ENCODE measurements at regions not wholly inside any gene's neighbourhood (a gene's known extent, or its start where the extent isn't known, plus 50 kb on each side); places are given as distances from the start of the nearest gene placed in this dataset.

DNA sequence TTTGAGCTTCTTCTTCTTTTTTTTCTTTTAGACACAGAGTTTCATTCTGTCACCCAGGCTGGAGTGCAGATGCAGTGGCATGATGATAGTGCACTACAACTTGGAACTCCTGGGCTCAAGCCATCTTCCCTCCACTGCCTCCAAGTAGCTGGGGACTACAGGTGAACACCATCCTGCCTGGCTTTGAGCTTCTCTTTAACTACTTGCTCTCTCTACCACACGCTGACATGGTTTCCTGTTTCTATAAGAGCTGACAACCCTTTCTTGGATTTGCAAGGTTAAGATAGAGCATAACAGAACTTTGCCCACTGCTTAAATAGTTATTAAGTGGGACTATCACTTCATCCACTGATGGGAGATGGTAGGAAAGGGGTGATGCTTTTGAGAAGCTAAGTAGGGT, 82.4 kb upstream of the SLC38A2 start:
- Histone ChIP-seq H3K4me1 (ENCODE audit: insufficient read depth, low read length) (peaks cover 51% of the 10 kb centered on the region), H3K9me3 (ENCODE audit: low read length) (no peaks in the 10 kb centered on the region), H3K27ac (ENCODE audit: low read depth, low read length) (no peak overlapping the region), H3K4me3 (ENCODE audit: low read length) (no peak overlapping the region), H3K36me3 (ENCODE audit: insufficient read depth, low read length) (no peaks in the 10 kb centered on the region), H3K27me3 (ENCODE audit: insufficient read depth, low read length, poor library complexity, severe bottlenecking) (no peaks in the 10 kb centered on the region)
- no peaks in the 10 kb centered on the region for H3K9me3 Mint-ChIP-seq
- H3K4me3 Mint-ChIP-seq: peak overlapping the region in 2 of 7 donors; percentile 4 to 9
- ChIA-PET POLR2A (interaction anchor here (0.6 kb wide), 1 partner anchor 68 kb away, joined by 3 read pairs; no protein-coding TSS in a partner anchor), CTCF (interaction anchor here (0.8 kb wide), 1 partner anchor 206 kb away, joined by 3 read pairs; no protein-coding TSS in a partner anchor)
- H3K4me1 Mint-ChIP-seq: peaks cover 50 to 58% (median 53%) of the 10 kb centered on the region in 3 donors
- no peaks in the 10 kb centered on the region for H3K36me3 Mint-ChIP-seq
- peak overlapping the region in 3 of 8 donors; percentile 6 to 81 (median 7) for H3K27ac Mint-ChIP-seq
- no peaks in the 10 kb centered on the region for H3K27me3 Mint-ChIP-seq
- DNase-seq: peak in 1 of 5 donors; percentile 27

GRCh38 chr12:46453428-46453827, 80.9 kb upstream of the SLC38A2 start:
- no peaks in the 10 kb centered on the region for H3K27me3 ChIP-seq (ENCODE audit: insufficient read depth, low read length, poor library complexity, severe bottlenecking)
- Mint-ChIP-seq H3K9me3 (no peaks in the 10 kb centered on the region), H3K36me3 (no peaks in the 10 kb centered on the region), H3K4me1 (peaks cover 38 to 52% (median 46%) of the 10 kb centered on the region in 3 donors), H3K27me3 (peaks cover 0 to 4% of the 10 kb centered on the region in 2 donors), H3K4me3 (no peak overlapping the region), H3K27ac (peak overlapping the region in 1 of 8 donors; percentile 8)
- peaks cover 41% of the 10 kb centered on the region for H3K4me1 ChIP-seq (ENCODE audit: insufficient read depth, low read length)
- ChIA-PET CTCF (no interaction called here), POLR2A (no interaction called here)
- no peak for DNase-seq
- H3K4me3 ChIP-seq (ENCODE audit: low read length): no peak overlapping the region
- no peak overlapping the region for H3K27ac ChIP-seq (ENCODE audit: low read depth, low read length)
- H3K36me3 ChIP-seq (ENCODE audit: insufficient read depth, low read length): no peaks in the 10 kb centered on the region
- H3K9me3 ChIP-seq (ENCODE audit: low read length): no peaks in the 10 kb centered on the region

DNA sequence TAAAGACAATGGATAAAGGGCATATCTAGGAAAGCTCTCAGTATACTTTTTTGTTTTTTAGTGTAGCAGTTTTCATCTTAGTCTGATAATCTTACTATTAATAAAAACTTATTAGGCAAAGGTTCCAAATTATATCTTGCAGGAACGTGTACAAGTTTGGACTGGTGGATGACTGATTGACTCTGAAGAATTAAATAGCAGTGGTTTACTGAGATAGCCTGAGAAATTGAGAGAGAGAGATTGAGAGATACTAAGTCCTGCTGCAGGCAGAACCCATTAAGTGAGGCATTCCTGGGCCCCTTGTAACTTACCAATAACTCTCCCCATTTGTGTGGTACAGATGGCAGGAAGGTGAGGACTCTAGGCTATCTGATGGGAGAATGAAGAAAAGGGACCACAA, 80.2 kb upstream of the SLC38A2 start:
- Histone ChIP-seq H3K4me3 (ENCODE audit: low read length) (no peak overlapping the region), H3K27me3 (ENCODE audit: insufficient read depth, low read length, poor library complexity, severe bottlenecking) (no peaks in the 10 kb centered on the region), H3K27ac (ENCODE audit: low read depth, low read length) (no peak overlapping the region), H3K36me3 (ENCODE audit: insufficient read depth, low read length) (no peaks in the 10 kb centered on the region), H3K4me1 (ENCODE audit: insufficient read depth, low read length) (peaks cover 35% of the 10 kb centered on the region), H3K9me3 (ENCODE audit: low read length) (no peaks in the 10 kb centered on the region)
- Mint-ChIP-seq H3K36me3 (no peaks in the 10 kb centered on the region), H3K27ac (no peak overlapping the region), H3K27me3 (peaks cover 0 to 8% of the 10 kb centered on the region in 2 donors), H3K4me3 (no peak overlapping the region), H3K4me1 (peaks cover 33 to 46% (median 40%) of the 10 kb centered on the region in 3 donors), H3K9me3 (no peaks in the 10 kb centered on the region)
- ChIA-PET POLR2A (no interaction called here), CTCF (no interaction called here)
- no peak for DNase-seq

GRCh38 chr12:46452061-46452615, 79.6 kb upstream of the SLC38A2 start:
- no peak overlapping the region for H3K27ac Mint-ChIP-seq
- H3K4me1 ChIP-seq (ENCODE audit: insufficient read depth, low read length): peaks cover 35% of the 10 kb centered on the region
- no peak for DNase-seq
- H3K4me3 Mint-ChIP-seq: no peak overlapping the region
- no peaks in the 10 kb centered on the region for H3K9me3 Mint-ChIP-seq
- peaks cover 0 to 8% of the 10 kb centered on the region in 2 donors for H3K27me3 Mint-ChIP-seq
- H3K27ac ChIP-seq (ENCODE audit: low read depth, low read length): no peak overlapping the region
- H3K36me3 ChIP-seq (ENCODE audit: insufficient read depth, low read length): no peaks in the 10 kb centered on the region
- no peak overlapping the region for H3K4me3 ChIP-seq (ENCODE audit: low read length)
- no peaks in the 10 kb centered on the region for H3K9me3 ChIP-seq (ENCODE audit: low read length)
- no peaks in the 10 kb centered on the region for H3K36me3 Mint-ChIP-seq
- POLR2A ChIA-PET: no interaction called here
- H3K4me1 Mint-ChIP-seq: peaks cover 33 to 46% (median 40%) of the 10 kb centered on the region in 3 donors
- CTCF ChIA-PET: no interaction called here
- H3K27me3 ChIP-seq (ENCODE audit: insufficient read depth, low read length, poor library complexity, severe bottlenecking): no peaks in the 10 kb centered on the region

DNA sequence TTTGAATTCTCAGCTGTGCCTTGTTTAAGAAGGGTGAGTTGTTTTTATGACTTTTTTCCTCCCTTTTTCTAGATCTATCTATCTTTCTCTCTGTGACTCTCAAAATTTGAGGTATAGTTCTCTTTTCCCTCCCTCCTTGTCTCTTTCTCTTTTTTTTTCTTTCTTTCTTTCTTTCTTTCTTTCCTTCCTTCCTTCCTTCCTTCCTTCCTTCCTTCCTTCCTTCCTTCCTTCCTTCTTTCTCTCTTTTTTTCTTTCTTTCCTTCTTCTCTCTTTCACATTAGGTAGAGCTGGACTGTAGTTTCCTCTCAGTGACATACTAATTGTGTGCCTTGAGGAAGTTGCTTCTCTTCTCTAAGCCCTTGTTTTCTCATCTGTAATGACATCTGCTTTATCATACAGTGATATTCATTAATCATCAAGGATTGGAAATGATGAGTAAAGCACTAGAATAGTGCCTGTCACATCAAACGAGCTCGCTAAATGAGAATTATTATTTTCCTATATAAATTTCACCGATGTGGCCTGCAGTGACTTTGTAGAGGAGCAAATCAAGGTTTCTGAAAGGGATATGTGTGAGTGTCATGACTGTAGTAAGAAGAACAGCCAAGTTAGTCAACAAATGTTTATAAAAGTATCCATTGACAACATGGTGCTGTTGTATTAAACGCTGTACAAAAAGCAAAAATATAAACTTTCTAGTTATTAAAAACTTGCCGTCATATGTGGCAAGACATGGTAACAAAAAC, 78.9 kb upstream of the SLC38A2 start:
- Histone ChIP-seq H3K36me3 (ENCODE audit: insufficient read depth, low read length) (no peaks in the 10 kb centered on the region), H3K9me3 (ENCODE audit: low read length) (no peaks in the 10 kb centered on the region), H3K27me3 (ENCODE audit: insufficient read depth, low read length, poor library complexity, severe bottlenecking) (no peaks in the 10 kb centered on the region), H3K27ac (ENCODE audit: low read depth, low read length) (no peak overlapping the region), H3K4me1 (ENCODE audit: insufficient read depth, low read length) (peaks cover 32% of the 10 kb centered on the region), H3K4me3 (ENCODE audit: low read length) (no peak overlapping the region)
- Mint-ChIP-seq H3K36me3 (no peaks in the 10 kb centered on the region), H3K4me3 (no peak overlapping the region), H3K4me1 (peaks cover 27 to 41% (median 37%) of the 10 kb centered on the region in 3 donors), H3K9me3 (no peaks in the 10 kb centered on the region), H3K27me3 (peaks cover 0 to 8% of the 10 kb centered on the region in 2 donors), H3K27ac (no peak overlapping the region)
- no peak for DNase-seq
- ChIA-PET POLR2A (no interaction called here), CTCF (no interaction called here)

- CTCF ChIA-PET: no interaction called here
- no peak overlapping the region for H3K27ac Mint-ChIP-seq
Observed at GRCh38 chr12:46450279-46450748, 77.7 kb upstream of the SLC38A2 start.

GRCh38 chr12:46449856-46450255, 77.3 kb upstream of the SLC38A2 start:
- Histone ChIP-seq H3K27me3 (ENCODE audit: insufficient read depth, low read length, poor library complexity, severe bottlenecking) (no peaks in the 10 kb centered on the region), H3K4me3 (ENCODE audit: low read length) (no peak overlapping the region), H3K36me3 (ENCODE audit: insufficient read depth, low read length) (no peaks in the 10 kb centered on the region), H3K4me1 (ENCODE audit: insufficient read depth, low read length) (peaks cover 16% of the 10 kb centered on the region), H3K9me3 (ENCODE audit: low read length) (no peaks in the 10 kb centered on the region), H3K27ac (ENCODE audit: low read depth, low read length) (no peak overlapping the region)
- Mint-ChIP-seq H3K27me3 (peaks cover 0 to 11% of the 10 kb centered on the region in 2 donors), H3K9me3 (no peaks in the 10 kb centered on the region), H3K4me1 (peaks cover 11 to 25% (median 25%) of the 10 kb centered on the region in 3 donors), H3K4me3 (no peak overlapping the region), H3K27ac (no peak overlapping the region), H3K36me3 (no peaks in the 10 kb centered on the region)
- DNase-seq: no peak
- ChIA-PET POLR2A (no interaction called here), CTCF (no interaction called here)

More at GRCh38 chr12:46450279-46450748, 77.7 kb upstream of the SLC38A2 start:
- H3K27me3 Mint-ChIP-seq: peaks cover 0 to 8% of the 10 kb centered on the region in 2 donors
- H3K27ac ChIP-seq (ENCODE audit: low read depth, low read length): no peak overlapping the region
- H3K4me1 ChIP-seq (ENCODE audit: insufficient read depth, low read length): peaks cover 20% of the 10 kb centered on the region
- peaks cover 16 to 30% (median 29%) of the 10 kb centered on the region in 3 donors for H3K4me1 Mint-ChIP-seq
- DNase-seq: no peak
- H3K9me3 ChIP-seq (ENCODE audit: low read length): no peaks in the 10 kb centered on the region
- POLR2A ChIA-PET: no interaction called here
- H3K36me3 ChIP-seq (ENCODE audit: insufficient read depth, low read length): no peaks in the 10 kb centered on the region
- H3K4me3 Mint-ChIP-seq: no peak overlapping the region
- no peaks in the 10 kb centered on the region for H3K36me3 Mint-ChIP-seq
- H3K9me3 Mint-ChIP-seq: no peaks in the 10 kb centered on the region
- no peaks in the 10 kb centered on the region for H3K27me3 ChIP-seq (ENCODE audit: insufficient read depth, low read length, poor library complexity, severe bottlenecking)
- H3K4me3 ChIP-seq (ENCODE audit: low read length): no peak overlapping the region

DNA sequence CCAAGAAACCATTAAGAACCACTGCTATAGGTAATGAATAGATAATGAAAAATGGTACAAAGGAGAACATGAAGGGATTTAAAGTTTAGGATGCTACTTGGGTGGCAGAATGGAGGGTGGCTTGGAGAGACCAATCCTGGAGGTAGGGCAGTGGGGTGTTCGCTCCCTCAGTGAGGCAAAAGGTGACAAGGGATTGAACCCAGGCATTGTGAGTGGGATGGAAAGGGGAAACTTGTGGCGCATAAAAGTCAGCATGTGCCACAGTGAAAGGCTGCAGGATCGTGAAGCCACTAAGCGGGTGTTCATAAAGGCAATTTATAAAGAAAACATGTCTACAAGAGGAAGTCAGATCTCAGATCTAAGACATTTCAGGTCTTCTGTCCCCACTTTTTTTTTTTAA, 76.7 kb upstream of the SLC38A2 start:
- Histone ChIP-seq H3K27me3 (ENCODE audit: insufficient read depth, low read length, poor library complexity, severe bottlenecking) (no peaks in the 10 kb centered on the region), H3K27ac (ENCODE audit: low read depth, low read length) (no peak overlapping the region), H3K36me3 (ENCODE audit: insufficient read depth, low read length) (no peaks in the 10 kb centered on the region), H3K4me3 (ENCODE audit: low read length) (no peak overlapping the region), H3K4me1 (ENCODE audit: insufficient read depth, low read length) (peaks cover 12% of the 10 kb centered on the region), H3K9me3 (ENCODE audit: low read length) (no peaks in the 10 kb centered on the region)
- POLR2A ChIA-PET: no interaction called here
- Mint-ChIP-seq H3K4me3 (no peak overlapping the region), H3K4me1 (peaks cover 8 to 22% (median 21%) of the 10 kb centered on the region in 3 donors), H3K27ac (peak overlapping the region in 1 of 8 donors; percentile 56), H3K27me3 (peaks cover 0 to 12% of the 10 kb centered on the region in 2 donors), H3K9me3 (no peaks in the 10 kb centered on the region), H3K36me3 (no peaks in the 10 kb centered on the region)
- CTCF ChIA-PET: no interaction called here
- DNase-seq: no peak

Data from CD8-positive, alpha-beta memory T cell (primary cell).